ENCODE measurements at regions not wholly inside any gene's neighbourhood (a gene's known extent, or its start where the extent isn't known, plus 50 kb on each side); places are given as distances from the start of the nearest gene placed in this dataset.

DNA sequence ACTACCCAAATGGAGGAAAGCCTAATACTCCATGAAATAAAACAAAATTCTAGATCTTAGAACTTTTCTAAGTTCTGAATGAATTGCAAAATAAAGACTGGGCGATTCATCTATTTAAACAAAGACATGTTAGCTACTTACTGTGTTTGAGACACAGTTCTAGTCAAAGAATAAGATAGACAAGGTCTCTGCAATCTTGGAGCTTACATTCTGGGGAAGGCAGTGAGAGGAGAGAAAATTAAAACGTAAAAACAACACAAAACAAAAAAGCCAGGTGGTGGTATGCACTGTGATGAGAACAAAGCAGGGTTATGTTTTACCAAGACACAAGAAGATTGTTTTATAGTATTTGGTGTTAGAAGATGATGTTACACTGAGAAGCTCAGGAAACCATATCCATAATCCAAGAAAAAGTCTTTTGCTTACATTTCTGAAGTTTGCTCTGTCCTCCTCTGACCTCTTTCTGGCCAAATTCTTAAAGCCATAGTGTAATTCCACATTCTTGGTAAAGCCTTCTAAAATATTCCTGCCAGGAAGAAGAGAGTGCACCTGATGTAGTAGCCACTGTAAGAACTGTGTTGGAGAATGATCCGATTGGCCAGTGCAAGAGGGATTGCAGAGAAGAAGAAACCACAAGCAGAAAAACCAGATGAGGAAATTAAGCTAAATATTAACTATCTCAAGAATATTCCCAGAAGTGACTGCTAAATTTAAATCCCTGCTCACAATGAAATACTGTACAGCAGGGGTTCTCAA, 218.4 kb downstream of the PCSK1 start:
- POLR2A ChIA-PET, result no interaction called here
- CTCF ChIA-PET, result interaction anchor here (0.9 to 1.3 kb wide), 4 partner anchors 9 to 253 kb away, joined by 3 to 4 read pairs (median 3); partner anchors contain the start of gene ELL2
- DNase-seq (ENCODE audit: low read depth in 1 of 2, low spot score in 1 of 2) (peak in 1 of 2 experiments; percentile 46), FAIRE-seq (peak; percentile 79), ATAC-seq (peak in 1 of 2 experiments; percentile 62; a peak in 3 of 6 replicates)
- Histone ChIP-seq H3K9me3 (peaks cover under 1% of the 10 kb centered on the region; the same call in 1 of the 3 replicates), H3K27ac (peak overlapping the region; percentile 49 to 74), H3K4me2 (peak overlapping the region; percentile 50), H3K4me3 (0 out of 3 replicates have a peak overlapping the region, but pooled peaks have one; percentile 19), H3K4me1 (peaks cover 22% of the 10 kb centered on the region)
- 45% methylated on average over 3 of the region's 3 CpGs for WGBS (ENCODE audit: missing lambda C conversion rate)
- TF ChIP-seq, protein P1, sequence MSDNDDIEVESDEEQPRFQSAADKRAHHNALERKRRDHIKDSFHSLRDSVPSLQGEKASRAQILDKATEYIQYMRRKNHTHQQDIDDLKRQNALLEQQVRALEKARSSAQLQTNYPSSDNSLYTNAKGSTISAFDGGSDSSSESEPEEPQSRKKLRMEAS (IDR thresholded peaks at IDR 0.05), result no peak
- TF ChIP-seq HEYL (CRISPR knock-in tag; IDR thresholded peaks at IDR 0.05) (no peak), CBX2 (IDR thresholded peaks at IDR 0.05; ENCODE audit: borderline replicate concordance, low read depth) (no peak), TP53 (CRISPR knock-in tag; IDR thresholded peaks at IDR 0.05) (no peak), BHLHE40 (IDR thresholded peaks at IDR 0.05; ENCODE audit: low read depth, low read length) (no peak), ZFP36 (IDR thresholded peaks at IDR 0.05; ENCODE audit: borderline replicate concordance, partially characterized antibody) (no peak), SREBF2 (IDR thresholded peaks at IDR 0.05) (no peak), HOXA7 (CRISPR knock-in tag; IDR thresholded peaks at IDR 0.05) (no peak), HES2 (IDR thresholded peaks at IDR 0.05) (no peak)
- TF ChIP-seq, protein P2, sequence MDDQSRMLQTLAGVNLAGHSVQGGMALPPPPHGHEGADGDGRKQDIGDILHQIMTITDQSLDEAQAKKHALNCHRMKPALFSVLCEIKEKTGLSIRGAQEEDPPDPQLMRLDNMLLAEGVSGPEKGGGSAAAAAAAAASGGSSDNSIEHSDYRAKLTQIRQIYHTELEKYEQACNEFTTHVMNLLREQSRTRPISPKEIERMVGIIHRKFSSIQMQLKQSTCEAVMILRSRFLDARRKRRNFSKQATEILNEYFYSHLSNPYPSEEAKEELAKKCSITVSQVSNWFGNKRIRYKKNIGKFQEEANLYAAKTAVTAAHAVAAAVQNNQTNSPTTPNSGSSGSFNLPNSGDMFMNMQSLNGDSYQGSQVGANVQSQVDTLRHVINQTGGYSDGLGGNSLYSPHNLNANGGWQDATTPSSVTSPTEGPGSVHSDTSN (IDR thresholded peaks at IDR 0.05), result no peak

DNA sequence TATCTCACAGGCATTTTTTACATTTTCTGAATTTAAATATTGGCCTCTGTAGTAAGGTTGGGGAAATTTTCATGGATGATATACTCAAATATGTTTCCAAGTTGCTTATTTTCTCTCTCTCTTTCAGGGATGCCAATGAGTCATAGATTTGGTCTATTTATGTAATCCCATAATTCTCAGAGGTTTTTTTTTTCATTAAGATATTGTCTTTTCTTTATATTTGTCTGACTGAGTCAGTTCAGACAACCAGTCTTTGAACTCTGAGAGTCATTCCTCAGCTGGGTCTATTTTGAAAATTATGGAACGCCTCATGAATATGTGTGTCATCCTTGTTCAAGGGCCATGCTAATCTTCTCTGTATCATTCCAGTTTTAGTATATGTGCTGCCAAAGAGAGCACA, 223.2 kb downstream of the PCSK1 start:
- FAIRE-seq (no peak), ATAC-seq (peak in 1 of 2 experiments; percentile 46; a peak in 2 of 6 replicates), DNase-seq (ENCODE audit: low read depth in 1 of 2, low spot score in 1 of 2) (peak in 1 of 2 experiments; percentile 40)
- Histone ChIP-seq H3K4me3 (no peak overlapping the region), H3K9me3 (peaks cover 26% of the 10 kb centered on the region), H3K27ac (no peak overlapping the region), H3K4me2 (no peak overlapping the region; the same call in 2 of the 3 replicates), H3K4me1 (peaks cover 13% of the 10 kb centered on the region)
- ChIA-PET CTCF (no interaction called here), POLR2A (no interaction called here)
- TF ChIP-seq FOSL2 (IDR thresholded peaks at IDR 0.05) (0 out of 2 replicates have a peak, but pooled peaks have one; percentile 32), FOSL2 (CRISPR knock-in tag; IDR thresholded peaks at IDR 0.05) (peak; percentile 65), HOXB5 (CRISPR knock-in tag; IDR thresholded peaks at IDR 0.05) (no peak), CHD2 (IDR thresholded peaks at IDR 0.05; ENCODE audit: low read length, partially characterized antibody) (no peak), JUNB (IDR thresholded peaks at IDR 0.05) (peak; percentile 48; the same call in 1 of the 2 replicates), KDM5A (IDR thresholded peaks at IDR 0.05) (no peak)
- 43% methylated on average over 1 of the region's 1 CpG for WGBS (ENCODE audit: missing lambda C conversion rate)

GRCh38 chr5:96207420-96207819, 225.6 kb downstream of the PCSK1 start:
- DNase-seq (ENCODE audit: low read depth in 1 of 2, low spot score in 1 of 2) (peak in 1 of 2 experiments; percentile 34), FAIRE-seq (no peak), ATAC-seq (no peak)
- CTCF ChIA-PET, result interaction anchor here (0.9 to 1.1 kb wide), 2 partner anchors 10 to 23 kb away, joined by 3 read pairs; no protein-coding TSS in a partner anchor
- H3K4me2 ChIP-seq, result no peak overlapping the region
- H3K9me3 ChIP-seq, result peaks cover 26% of the 10 kb centered on the region
- H3K4me1 ChIP-seq, result peaks cover 14% of the 10 kb centered on the region; the same call in 2 of the 3 replicates
- TF ChIP-seq RCOR1 (IDR thresholded peaks at IDR 0.05; ENCODE audit: low read depth, low read length) (no peak), RFX5 (IDR thresholded peaks at IDR 0.05) (no peak), CEBPB (IDR thresholded peaks at IDR 0.05) (no peak)
- no peak overlapping the region for H3K4me3 ChIP-seq
- H3K27ac ChIP-seq, result no peak overlapping the region
- POLR2A ChIA-PET, result no interaction called here

- H3K4me3 ChIP-seq, result no peak overlapping the region
- H3K9me3 ChIP-seq, result peaks cover 17% of the 10 kb centered on the region
- DNase-seq (ENCODE audit: low read depth in 1 of 2, low spot score in 1 of 2) (no peak), FAIRE-seq (no peak), ATAC-seq (no peak)
- peaks cover 28% of the 10 kb centered on the region for H3K4me1 ChIP-seq
- peak overlapping the region; percentile 13; the same call in 2 of the 3 replicates for H3K4me2 ChIP-seq
- ChIA-PET CTCF (interaction anchor here (1.0 to 1.9 kb wide), 3 partner anchors 9 to 136 kb away, joined by 3 to 6 read pairs (median 5); no protein-coding TSS in a partner anchor), POLR2A (no interaction called here)
- H3K27ac ChIP-seq, result peak overlapping the region in 1 of 2 experiments; percentile 23; a peak in 3 of 6 replicates
- 35% methylated on average over 3 of the region's 3 CpGs for WGBS (ENCODE audit: missing lambda C conversion rate)
- TF ChIP-seq ZNF302 (CRISPR knock-in tag; IDR thresholded peaks at IDR 0.05) (no peak), CBX8 (IDR thresholded peaks at IDR 0.05) (no peak), MAZ (IDR thresholded peaks at IDR 0.05; ENCODE audit: borderline replicate concordance, low read depth, low read length) (no peak), HES2 (IDR thresholded peaks at IDR 0.05) (no peak), HOXB13 (CRISPR knock-in tag; IDR thresholded peaks at IDR 0.05; ENCODE audit: low read depth) (no peak), HMGXB4 (CRISPR knock-in tag; IDR thresholded peaks at IDR 0.05; ENCODE audit: borderline replicate concordance) (no peak), EHMT2 (IDR thresholded peaks at IDR 0.05; ENCODE audit: low read depth) (no peak), NPAS2 (CRISPR knock-in tag; IDR thresholded peaks at IDR 0.05; ENCODE audit: borderline replicate concordance) (no peak), EHF (CRISPR knock-in tag; IDR thresholded peaks at IDR 0.05) (no peak), EP300 (IDR thresholded peaks at IDR 0.05) (no peak), POLR2AphosphoS2 (conservative IDR thresholded peaks at IDR 0.05; ENCODE audit: low read length) (no peak), RFX5 (IDR thresholded peaks at IDR 0.05) (no peak), KDM5A (IDR thresholded peaks at IDR 0.05) (no peak)
These were observed 229.3 kb downstream of the PCSK1 start for GRCh38 chr5:96203761-96204160.

All from A549 (cell line).